IMR-90 (cell line): ENCODE measurements at regions not wholly inside any gene's neighbourhood (a gene's known extent, or its start where the extent isn't known, plus 50 kb on each side); places are given as distances from the start of the nearest gene placed in this dataset.

ENCODE experiments used
- ATAC-seq: fragments of 200-7000 bp; cut with Tn5 transposase; 2 replicates; pipeline ENCODE4 v1.9.1; 2020; ENCODE audit warnings: low read depth, mild to moderate bottlenecking, moderate library complexity
- BruUV-seq: library from RNA; stranded (reverse); fragments of 400-500 nt; replicated peaks from 2 replicates; lab custom pipeline; 2021; lab: Mats Ljungman, UMichigan
- CTCF ChIA-PET: fragments of 300-600 bp; formaldehyde crosslinking; extraction: SDS; loops from one replicate; lab custom pipeline; 2021; ENCODE audit warnings: antibody characterized with exemption; lab: Yijun Ruan, JAX
- POLR2A ChIA-PET: fragments of 300-600 bp; sonication (Branson Sonifier 250); formaldehyde crosslinking; loops from one replicate; lab custom pipeline; 2022; ENCODE audit warnings: antibody characterized with exemption; ENCODE audit not compliant: unreplicated experiment; lab: Charles Lee
- DNase-seq: peaks from one replicate; pipeline ENCODE4 v3.0.0; 2013
- H2AFZ ChIP-seq: replicated peaks from 2 replicates; pipeline ENCODE3; 2013; ENCODE audit warnings: low read length, mild to moderate bottlenecking; ENCODE audit not compliant: poor library complexity
- H2AK5ac ChIP-seq: 2 replicates; pipeline ENCODE4 v1.6.1; 2013; ENCODE audit warnings: low read depth, low read length, inconsistent platforms
- H2AK9ac ChIP-seq: replicated peaks from 2 replicates; pipeline ENCODE3; 2013; ENCODE audit warnings: mild to moderate bottlenecking, low read depth, low read length, moderate library complexity; ENCODE audit not compliant: poor library complexity
- H2BK120ac ChIP-seq: 2 replicates; pipeline ENCODE4 v1.6.1; 2013; ENCODE audit warnings: low read depth, low read length, inconsistent platforms
- H2BK15ac ChIP-seq: 3 replicates; pipeline ENCODE4 v1.6.1; 2013; ENCODE audit warnings: low read depth, low read length, inconsistent platforms
- H2BK20ac ChIP-seq: 2 replicates; pipeline ENCODE4 v1.6.1; 2013; ENCODE audit warnings: low read depth, mild to moderate bottlenecking, inconsistent platforms, low read length, moderate library complexity
- H2BK5ac ChIP-seq: 2 replicates; pipeline ENCODE4 v1.6.1; 2013; ENCODE audit warnings: mild to moderate bottlenecking, low read depth, low read length, inconsistent platforms; ENCODE audit not compliant: poor library complexity, severe bottlenecking
- H3K14ac ChIP-seq: replicated peaks from 2 replicates; pipeline ENCODE4 v1.6.1; 2013; ENCODE audit warnings: low read depth, low read length, inconsistent platforms
- H3K18ac ChIP-seq: 2 replicates; pipeline ENCODE4 v1.6.1; 2013; ENCODE audit warnings: low read depth, low read length, control low read depth
- H3K23ac ChIP-seq: 2 replicates; pipeline ENCODE4 v1.6.1; 2013; ENCODE audit warnings: low read depth, low read length, inconsistent platforms
- H3K27ac ChIP-seq: 2 replicates; pipeline ENCODE4 v1.5.1; 2013; ENCODE audit warnings: mild to moderate bottlenecking, control low read depth, low read length; ENCODE audit not compliant: insufficient read depth
- H3K27me3 ChIP-seq: 2 replicates; pipeline ENCODE4 v1.6.1; 2013; ENCODE audit warnings: low read length; ENCODE audit not compliant: control insufficient read depth, insufficient read depth
- H3K36me3 ChIP-seq: 2 replicates; pipeline ENCODE4 v1.6.1; 2013; ENCODE audit warnings: low read length, mixed read lengths; ENCODE audit not compliant: control insufficient read depth, insufficient read depth
- H3K4ac ChIP-seq: 2 replicates; pipeline ENCODE4 v1.6.1; 2013; ENCODE audit warnings: low read depth, low read length, inconsistent platforms
- H3K4me1 ChIP-seq: 2 replicates; pipeline ENCODE4 v1.6.1; 2013; ENCODE audit warnings: low read length, mixed read lengths; ENCODE audit not compliant: control insufficient read depth, insufficient read depth
- H3K4me2 ChIP-seq: 2 replicates; pipeline ENCODE4 v1.6.1; 2013; ENCODE audit warnings: low read depth, mild to moderate bottlenecking, control low read depth, low read length, moderate library complexity
- H3K4me3 ChIP-seq: 2 replicates; pipeline ENCODE4 v1.5.1; 2013; ENCODE audit warnings: low read depth, mild to moderate bottlenecking, control low read depth, low read length, moderate library complexity; ENCODE audit not compliant: insufficient read depth
- H3K56ac ChIP-seq: 2 replicates; pipeline ENCODE4 v1.6.1; 2013; ENCODE audit warnings: low read length, inconsistent platforms; ENCODE audit not compliant: insufficient read depth; ENCODE audit errors: extremely low read depth
- H3K79me1 ChIP-seq, 2 experiments: 2 replicates each; pipeline ENCODE4 v1.6.1; 2013; ENCODE audit warnings: low read length in 2 of 2, inconsistent platforms in 1 of 2, low read depth in 1 of 2
- H3K9ac ChIP-seq: 2 replicates; pipeline ENCODE4 v1.6.1; 2013; ENCODE audit warnings: low read depth, low read length, control low read depth
- H3K9me1 ChIP-seq: 2 replicates; pipeline ENCODE4 v1.6.1; 2013; ENCODE audit warnings: low read length, inconsistent platforms; ENCODE audit not compliant: insufficient read depth
- H3K9me3 ChIP-seq: 2 replicates; pipeline ENCODE4 v1.6.1; 2013; ENCODE audit warnings: low read length; ENCODE audit not compliant: control insufficient read depth, insufficient read depth
- H4K20me1 ChIP-seq: 2 replicates; pipeline ENCODE4 v1.6.1; 2013; ENCODE audit warnings: low read length, inconsistent platforms; ENCODE audit not compliant: insufficient read depth
- H4K5ac ChIP-seq: 2 replicates; pipeline ENCODE4 v1.6.1; 2013; ENCODE audit warnings: mild to moderate bottlenecking, low read depth, low read length, control low read depth
- H4K8ac ChIP-seq, 2 experiments: 2 replicates each; pipeline ENCODE4 v1.6.1; 2013; ENCODE audit warnings: low read depth in 2 of 2, low read length in 2 of 2, control low read depth in 1 of 2, inconsistent platforms in 1 of 2
- H4K91ac ChIP-seq: 2 replicates; pipeline ENCODE4 v1.6.1; 2013; ENCODE audit warnings: low read depth, low read length, inconsistent platforms; ENCODE audit not compliant: insufficient read depth
- BHLHE40 ChIP-seq: fragments of 150-350 bp; IDR thresholded peaks from 2 replicates; pipeline ENCODE4 v1.6.1; 2016; ENCODE audit warnings: mild to moderate bottlenecking, low read depth, low read length
- CEBPB ChIP-seq: IDR thresholded peaks from 2 replicates; pipeline ENCODE4 v1.6.1; 2012; ENCODE audit warnings: low read depth, low read length, improper control_type of control experiment
- CHD1 ChIP-seq: IDR thresholded peaks from 2 replicates; pipeline ENCODE4 v1.6.1; 2012; ENCODE audit warnings: low read depth, low read length, improper control_type of control experiment
- CTCF ChIP-seq: conservative IDR thresholded peaks from 2 replicates; pipeline ENCODE4 v1.5.1; 2012; ENCODE audit warnings: mild to moderate bottlenecking, low read depth, low read length, improper control_type of control experiment
- ELK1 ChIP-seq: fragments of 150-350 bp; IDR thresholded peaks from 2 replicates; pipeline ENCODE4 v1.6.1; 2016; ENCODE audit warnings: low read depth, mild to moderate bottlenecking, low read length, moderate library complexity, borderline replicate concordance
- FOS ChIP-seq: fragments of 150-350 bp; IDR thresholded peaks from 2 replicates; pipeline ENCODE4 v1.6.1; 2016; ENCODE audit warnings: low read depth, low read length
- MAFK ChIP-seq: IDR thresholded peaks from 2 replicates; pipeline ENCODE4 v1.6.1; 2012; ENCODE audit warnings: low read depth, low read length, improper control_type of control experiment
- MAZ ChIP-seq: IDR thresholded peaks from 2 replicates; pipeline ENCODE4 v1.6.1; 2012; ENCODE audit warnings: low read depth, mild to moderate bottlenecking, low read length, improper control_type of control experiment, moderate library complexity, borderline replicate concordance
- MXI1 ChIP-seq: IDR thresholded peaks from 2 replicates; pipeline ENCODE4 v1.6.1; 2012; ENCODE audit warnings: low read depth, mild to moderate bottlenecking, low read length, moderate library complexity, borderline replicate concordance
- NFE2L2 ChIP-seq: fragments of 150-350 bp; IDR thresholded peaks from 2 replicates; pipeline ENCODE4 v1.6.1; 2016; ENCODE audit warnings: low read depth, mild to moderate bottlenecking, low read length
- POLR2A ChIP-seq: IDR thresholded peaks from 2 replicates; pipeline ENCODE4 v1.6.1; 2012; ENCODE audit warnings: mild to moderate bottlenecking, low read depth, low read length
- RAD21 ChIP-seq: IDR thresholded peaks from 2 replicates; pipeline ENCODE4 v1.6.1; 2012; ENCODE audit warnings: low read length, improper control_type of control experiment
- RCOR1 ChIP-seq: IDR thresholded peaks from 2 replicates; pipeline ENCODE4 v1.6.1; 2012; ENCODE audit warnings: mild to moderate bottlenecking, low read length, improper control_type of control experiment; ENCODE audit not compliant: insufficient replicate concordance
- RFX5 ChIP-seq: IDR thresholded peaks from 2 replicates; pipeline ENCODE4 v1.8.0; 2012; ENCODE audit warnings: low read depth, mild to moderate bottlenecking, low read length, moderate library complexity
- SMC3 ChIP-seq: fragments of 150-350 bp; IDR thresholded peaks from 2 replicates; pipeline ENCODE4 v1.6.1; 2016; ENCODE audit warnings: low read depth, mild to moderate bottlenecking, antibody characterized with exemption, low read length, moderate library complexity
- USF2 ChIP-seq: fragments of 150-350 bp; IDR thresholded peaks from 2 replicates; pipeline ENCODE4 v1.6.1; 2017; ENCODE audit warnings: mild to moderate bottlenecking, antibody characterized with exemption, low read length, low read depth
- WGBS, 2 experiments: methylation state at CpG; one replicate each; pipeline versions ENCODE4 v1.1.5 to v1.1.7; 2013; ENCODE audit warnings: missing lambda C conversion rate in 2 of 2; ENCODE audit not compliant: insufficient read length in 1 of 2; ENCODE audit errors: extremely low coverage in 2 of 2; 5-methylcytosine and 5-hydroxymethylcytosine counted together
- dilution Hi-C: fragments of 300-500 bp; cut with HindIII; formaldehyde crosslinking; loops from one replicate; pipeline ENCODE4 v1.14.3; 2018; ENCODE audit warnings: low sequenced_read_pairs; ENCODE audit not compliant: unreplicated experiment
- in situ Hi-C: fragments of 300-500 bp; cut with MboI; formaldehyde crosslinking; loops from 3 replicates; pipeline ENCODE4 v1.14.3; 2019; ENCODE audit warnings: low sequenced_read_pairs, inconsistent platforms, mixed read lengths
- intact Hi-C: fragments of 100-400 bp; cut with micrococcal nuclease; formaldehyde crosslinking; loops from 2 replicates; pipeline ENCODE4 v1.10.0; 2022

GRCh38 chr6:2594868-2595267 lies 155.9 kb downstream of the MYLK4 start:
- TF ChIP-seq RAD21 (no peak), BHLHE40 (no peak), CHD1 (no peak), CTCF (no peak), ELK1 (no peak), MAFK (no peak), CEBPB (no peak), MAZ (no peak), RCOR1 (no peak), SMC3 (no peak), POLR2A (no peak), NFE2L2 (no peak), USF2 (no peak), FOS (no peak), MXI1 (no peak), RFX5 (no peak)
- no peaks in the 10 kb centered on the region for H3K36me3 ChIP-seq
- no peaks in the 10 kb centered on the region; the same call in 1 of the 2 replicates for H3K4me1 ChIP-seq
- 0 out of 2 replicates have a peak, but pooled peaks cover 3% of the 10 kb centered on the region for H3K9me1 ChIP-seq
- H2AK9ac ChIP-seq = no peak overlapping the region
- ChIA-PET POLR2A (no interaction called here), CTCF (no interaction called here)
- H2AK5ac ChIP-seq = no peak overlapping the region
- no peak overlapping the region for H2BK120ac ChIP-seq
- BruUV-seq = no TSS peak
- H2BK20ac ChIP-seq = no peak overlapping the region
- no peak overlapping the region for H3K4me3 ChIP-seq
- no CpG with 5 or more reads among the region's 2 CpGs for WGBS, 2 experiments
- no peak for DNase-seq
- no peak overlapping the region for H3K27ac ChIP-seq
- no peak overlapping the region for H3K18ac ChIP-seq
- H3K27me3 ChIP-seq = peaks cover 3% of the 10 kb centered on the region; the same call in 1 of the 2 replicates
- H2AFZ ChIP-seq = no peak overlapping the region
- H3K79me1 ChIP-seq = no peaks in the 10 kb centered on the region
- intact Hi-C loops (no loop called here), in situ Hi-C loops (no loop called here), dilution Hi-C loops (no loop called here)
- H3K4me2 ChIP-seq = no peak overlapping the region
- H2BK15ac ChIP-seq = no peak overlapping the region
- H3K9ac ChIP-seq = no peak overlapping the region
- no peak overlapping the region for H3K14ac ChIP-seq
- no peak overlapping the region for H4K8ac ChIP-seq
- H3K56ac ChIP-seq = no peak overlapping the region
- no peaks in the 10 kb centered on the region for H3K9me3 ChIP-seq
- no peaks in the 10 kb centered on the region for H4K20me1 ChIP-seq
- ATAC-seq = no peak
- no peak overlapping the region for H3K4ac ChIP-seq
- H4K91ac ChIP-seq = no peak overlapping the region
- no peak overlapping the region for H4K5ac ChIP-seq
- H2BK5ac ChIP-seq = no peak overlapping the region
- H3K23ac ChIP-seq = no peak overlapping the region
